Loucy (cell line): ENCODE measurements at regions not wholly inside any gene's neighbourhood (a gene's known extent, or its start where the extent isn't known, plus 50 kb on each side); places are given as distances from the start of the nearest gene placed in this dataset.

Source experiments
- H2AFZ ChIP-seq: fragments of 200-600 bp; sonication (generic); 2 replicates; pipeline ENCODE4 v1.6.0; 2016; ENCODE audit warnings: antibody characterized with exemption, mild to moderate bottlenecking, low read length, moderate library complexity
- H3F3A ChIP-seq: fragments of 200-600 bp; 2 replicates; pipeline ENCODE4 v1.6.0; 2016; ENCODE audit warnings: antibody characterized with exemption, low read depth, mild to moderate bottlenecking
- H3K27me3 ChIP-seq: fragments of 200-600 bp; sonication (generic); 2 replicates; pipeline ENCODE4 v1.6.1; 2014; ENCODE audit warnings: low read length, mild to moderate bottlenecking; ENCODE audit not compliant: insufficient read depth, poor library complexity, severe bottlenecking
- H3K36me3 ChIP-seq: fragments of 200-600 bp; sonication (generic); 2 replicates; pipeline ENCODE4 v1.6.1; 2016; ENCODE audit warnings: low read length; ENCODE audit not compliant: insufficient read depth
- H3K4me1 ChIP-seq: fragments of 200-600 bp; sonication (generic); 2 replicates; pipeline ENCODE4 v1.5.1; 2014; ENCODE audit warnings: low read length, mild to moderate bottlenecking; ENCODE audit not compliant: insufficient read depth, poor library complexity, severe bottlenecking
- H3K4me2 ChIP-seq: fragments of 200-600 bp; sonication (generic); 2 replicates; pipeline ENCODE4 v1.6.0; 2014; ENCODE audit warnings: antibody characterized with exemption, low read length, low read depth, mild to moderate bottlenecking; ENCODE audit not compliant: poor library complexity, severe bottlenecking
- H3K4me3 ChIP-seq: fragments of 200-600 bp; sonication (generic); 2 replicates; pipeline ENCODE4 v1.5.1; 2014; ENCODE audit warnings: low read length, mild to moderate bottlenecking, mixed read lengths; ENCODE audit not compliant: poor library complexity, severe bottlenecking
- H3K79me2 ChIP-seq: fragments of 200-600 bp; sonication (generic); 2 replicates; pipeline ENCODE4 v1.6.1; 2014; ENCODE audit warnings: low read length; ENCODE audit not compliant: insufficient read depth
- H3K9ac ChIP-seq: fragments of 200-600 bp; sonication (generic); 2 replicates; pipeline ENCODE4 v1.6.0; 2014; ENCODE audit warnings: mild to moderate bottlenecking, low read depth, low read length, moderate library complexity; ENCODE audit not compliant: poor library complexity, severe bottlenecking
- H3K9me2 ChIP-seq: fragments of 200-600 bp; sonication (generic); replicated peaks from 2 replicates; pipeline ENCODE4 v1.6.1; 2016; ENCODE audit warnings: low read depth, low read length, mixed read lengths
- H3K9me3 ChIP-seq: fragments of 200-600 bp; sonication (generic); 2 replicates; pipeline ENCODE4 v1.6.1; 2014; ENCODE audit warnings: mild to moderate bottlenecking, antibody characterized with exemption, low read length, low read depth; ENCODE audit not compliant: insufficient read depth
- H4K20me1 ChIP-seq: fragments of 200-600 bp; sonication (generic); 2 replicates; pipeline ENCODE4 v1.6.0; 2014; ENCODE audit warnings: antibody characterized with exemption, low read length, mild to moderate bottlenecking; ENCODE audit not compliant: insufficient read depth, poor library complexity, severe bottlenecking
- CTCF ChIP-seq: fragments of 200-600 bp; sonication (generic); conservative IDR thresholded peaks from 2 replicates; pipeline ENCODE4 v1.5.1; 2014; ENCODE audit warnings: mild to moderate bottlenecking, antibody characterized with exemption, low read length
- EZH2phosphoT487 ChIP-seq: fragments of 200-600 bp; IDR thresholded peaks from 2 replicates; pipeline ENCODE4 v1.6.1; 2018; ENCODE audit warnings: antibody characterized with exemption, mild to moderate bottlenecking, moderate library complexity, borderline replicate concordance

GRCh38 chr1:5796028-5796427, 196.2 kb downstream of the NPHP4 start:
- Histone ChIP-seq H3K79me2 (no peaks in the 10 kb centered on the region), H3K9me2 (no peaks in the 10 kb centered on the region), H3K4me3 (no peak overlapping the region), H3K9me3 (no peaks in the 10 kb centered on the region; the same call in 1 of the 2 replicates), H3K4me1 (no peaks in the 10 kb centered on the region), H4K20me1 (no peaks in the 10 kb centered on the region), H3K36me3 (no peaks in the 10 kb centered on the region), H3F3A (no peaks in the 10 kb centered on the region), H3K27me3 (no peaks in the 10 kb centered on the region), H3K4me2 (no peak overlapping the region), H2AFZ (no peak overlapping the region), H3K9ac (no peak overlapping the region)
- no peak for TF ChIP-seq EZH2phosphoT487
- TF ChIP-seq CTCF: no peak

GRCh38 chr1:5794279-5794678, 197.9 kb downstream of the NPHP4 start:
- Histone ChIP-seq H3K4me1 (no peaks in the 10 kb centered on the region), H3K9me3 (no peaks in the 10 kb centered on the region; the same call in 1 of the 2 replicates), H3K4me3 (no peak overlapping the region), H3K9ac (no peak overlapping the region), H3K9me2 (no peaks in the 10 kb centered on the region), H4K20me1 (no peaks in the 10 kb centered on the region), H3F3A (no peaks in the 10 kb centered on the region), H3K4me2 (no peak overlapping the region), H3K36me3 (no peaks in the 10 kb centered on the region), H3K27me3 (no peaks in the 10 kb centered on the region), H2AFZ (no peak overlapping the region), H3K79me2 (no peaks in the 10 kb centered on the region)
- TF ChIP-seq EZH2phosphoT487 (no peak), CTCF (no peak)

GRCh38 chr1:5793516-5793915, 198.7 kb downstream of the NPHP4 start:
- no peak overlapping the region for H3K4me3 ChIP-seq
- no peaks in the 10 kb centered on the region for H3K9me2 ChIP-seq
- no peak overlapping the region for H3K4me2 ChIP-seq
- H3K36me3 ChIP-seq: no peaks in the 10 kb centered on the region
- H3K79me2 ChIP-seq: no peaks in the 10 kb centered on the region
- TF ChIP-seq EZH2phosphoT487 (no peak), CTCF (no peak)
- no peak overlapping the region for H3K9ac ChIP-seq
- no peaks in the 10 kb centered on the region for H3F3A ChIP-seq
- H3K9me3 ChIP-seq: no peaks in the 10 kb centered on the region; the same call in 1 of the 2 replicates
- no peaks in the 10 kb centered on the region for H3K4me1 ChIP-seq
- H4K20me1 ChIP-seq: no peaks in the 10 kb centered on the region
- H2AFZ ChIP-seq: no peak overlapping the region
- no peaks in the 10 kb centered on the region for H3K27me3 ChIP-seq
